Astrocyte (in vitro differentiated cells and primary cell): ENCODE measurements at regions not wholly inside any gene's neighbourhood (a gene's known extent, or its start where the extent isn't known, plus 50 kb on each side); places are given as distances from the start of the nearest gene placed in this dataset.

ENCODE experiments used
- DNase-seq: peaks from one replicate; pipeline ENCODE4 v3.0.0-alpha.2; 2010; ENCODE audit warnings: low read depth
- FAIRE-seq: peaks from 2 replicates; lab custom pipeline; 2011; peaks lifted over from hg19 to GRCh38; lab: Jason Lieb, UNC
- H2AFZ ChIP-seq: 2 replicates; pipeline ENCODE4 v1.6.0; 2012; ENCODE audit warnings: low read depth, low read length, inconsistent platforms
- H3K27ac ChIP-seq: 2 replicates; pipeline ENCODE4 v1.5.1; 2011; ENCODE audit warnings: low read depth, low read length, inconsistent platforms
- H3K27me3 ChIP-seq: 2 replicates; pipeline ENCODE4 v1.6.0; 2011; ENCODE audit warnings: low read length, inconsistent platforms; ENCODE audit not compliant: insufficient read depth
- H3K36me3 ChIP-seq: 2 replicates; pipeline ENCODE4 v1.5.1; 2011; ENCODE audit warnings: low read length, inconsistent platforms; ENCODE audit not compliant: insufficient read depth
- H3K4me1 ChIP-seq: 2 replicates; pipeline ENCODE4 v1.5.1; 2011; ENCODE audit warnings: low read length, inconsistent platforms; ENCODE audit not compliant: insufficient read depth
- H3K4me2 ChIP-seq: 2 replicates; pipeline ENCODE4 v1.6.0; 2012; ENCODE audit warnings: low read length, inconsistent platforms
- H3K4me3 ChIP-seq: 2 replicates; pipeline ENCODE4 v1.5.1; 2011; ENCODE audit warnings: low read depth, mild to moderate bottlenecking, low read length, inconsistent platforms; ENCODE audit not compliant: insufficient read depth
- H3K79me2 ChIP-seq: 2 replicates; pipeline ENCODE4 v1.6.0; 2012; ENCODE audit warnings: mild to moderate bottlenecking, low read length, inconsistent platforms; ENCODE audit not compliant: insufficient read depth
- H3K9ac ChIP-seq: 2 replicates; pipeline ENCODE4 v1.6.0; 2012; ENCODE audit warnings: mild to moderate bottlenecking, low read length, inconsistent platforms
- H3K9me3 ChIP-seq: 2 replicates; pipeline ENCODE4 v1.5.1; 2012; ENCODE audit warnings: low read depth, mild to moderate bottlenecking, low read length, inconsistent platforms; ENCODE audit not compliant: insufficient read depth
- H4K20me1 ChIP-seq: 2 replicates; pipeline ENCODE4 v1.6.0; 2012; ENCODE audit warnings: low read length, inconsistent platforms; ENCODE audit not compliant: insufficient read depth
- H3K27ac Mint-ChIP-seq: one replicate; pipeline ENCODE4 v1.8.0; 2021; ENCODE audit warnings: mild to moderate bottlenecking, mixed read lengths; ENCODE audit not compliant: unreplicated experiment
- H3K27me3 Mint-ChIP-seq: one replicate; pipeline ENCODE4 v1.8.0; 2021; ENCODE audit warnings: low read depth, mixed read lengths; ENCODE audit not compliant: unreplicated experiment
- H3K36me3 Mint-ChIP-seq: one replicate; pipeline ENCODE4 v1.8.0; 2021; ENCODE audit warnings: low read depth, mixed read lengths; ENCODE audit not compliant: unreplicated experiment
- H3K4me1 Mint-ChIP-seq: one replicate; pipeline ENCODE4 v1.8.0; 2021; ENCODE audit warnings: low read depth, mixed read lengths; ENCODE audit not compliant: unreplicated experiment
- H3K4me3 Mint-ChIP-seq: one replicate; pipeline ENCODE4 v1.8.0; 2021; ENCODE audit warnings: mild to moderate bottlenecking, moderate library complexity, mixed read lengths; ENCODE audit not compliant: unreplicated experiment
- H3K9me3 Mint-ChIP-seq: one replicate; pipeline ENCODE4 v1.8.0; 2021; ENCODE audit warnings: mild to moderate bottlenecking, mixed read lengths; ENCODE audit not compliant: unreplicated experiment
- EZH2 ChIP-seq: IDR thresholded peaks from 2 replicates; pipeline ENCODE4 v1.6.1; 2012; ENCODE audit warnings: mild to moderate bottlenecking, low read length, inconsistent platforms; ENCODE audit not compliant: insufficient read depth
- TF ChIP-seq, protein P1 (sequence below): IDR thresholded peaks from 2 replicates; pipeline ENCODE4 v1.5.1; 2011; ENCODE audit warnings: low read depth, mild to moderate bottlenecking, inconsistent platforms, low read length, moderate library complexity; ENCODE audit not compliant: insufficient read depth

DNA sequence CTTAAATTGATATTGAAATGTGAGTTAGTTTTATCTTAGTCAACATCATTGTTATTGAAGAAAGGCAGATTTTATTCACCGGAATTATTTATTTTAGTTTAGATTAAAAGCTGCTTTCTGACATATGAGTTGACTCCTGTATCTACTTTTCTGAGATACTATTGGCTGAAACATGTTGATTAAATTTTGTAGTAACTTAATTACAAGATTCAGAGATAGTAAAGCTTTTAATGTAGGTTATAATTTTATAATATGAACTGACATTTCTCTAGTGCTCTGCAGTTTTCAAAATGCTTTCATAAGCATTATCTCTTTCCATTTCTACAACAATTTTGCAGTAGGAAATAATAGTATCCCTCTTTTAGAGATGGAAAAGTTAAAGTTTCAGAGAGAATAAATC lies 616.0 kb downstream of the USP25 start:
- no peak overlapping the region for H3K27ac Mint-ChIP-seq
- H3K27me3 Mint-ChIP-seq: no peaks in the 10 kb centered on the region
- Histone ChIP-seq H3K9ac (no peak overlapping the region), H3K27me3 (no peaks in the 10 kb centered on the region), H3K36me3 (no peaks in the 10 kb centered on the region), H3K9me3 (no peaks in the 10 kb centered on the region), H3K4me1 (no peaks in the 10 kb centered on the region), H4K20me1 (no peaks in the 10 kb centered on the region), H2AFZ (no peak overlapping the region), H3K4me3 (no peak overlapping the region), H3K4me2 (no peak overlapping the region), H3K27ac (no peak overlapping the region), H3K79me2 (peaks cover 2% of the 10 kb centered on the region)
- H3K4me1 Mint-ChIP-seq: no peaks in the 10 kb centered on the region
- FAIRE-seq: no peak
- no peaks in the 10 kb centered on the region for H3K9me3 Mint-ChIP-seq
- DNase-seq: no peak
- no peak overlapping the region for H3K4me3 Mint-ChIP-seq
- no peaks in the 10 kb centered on the region for H3K36me3 Mint-ChIP-seq
- TF ChIP-seq EZH2: no peak
- TF ChIP-seq, protein P1, sequence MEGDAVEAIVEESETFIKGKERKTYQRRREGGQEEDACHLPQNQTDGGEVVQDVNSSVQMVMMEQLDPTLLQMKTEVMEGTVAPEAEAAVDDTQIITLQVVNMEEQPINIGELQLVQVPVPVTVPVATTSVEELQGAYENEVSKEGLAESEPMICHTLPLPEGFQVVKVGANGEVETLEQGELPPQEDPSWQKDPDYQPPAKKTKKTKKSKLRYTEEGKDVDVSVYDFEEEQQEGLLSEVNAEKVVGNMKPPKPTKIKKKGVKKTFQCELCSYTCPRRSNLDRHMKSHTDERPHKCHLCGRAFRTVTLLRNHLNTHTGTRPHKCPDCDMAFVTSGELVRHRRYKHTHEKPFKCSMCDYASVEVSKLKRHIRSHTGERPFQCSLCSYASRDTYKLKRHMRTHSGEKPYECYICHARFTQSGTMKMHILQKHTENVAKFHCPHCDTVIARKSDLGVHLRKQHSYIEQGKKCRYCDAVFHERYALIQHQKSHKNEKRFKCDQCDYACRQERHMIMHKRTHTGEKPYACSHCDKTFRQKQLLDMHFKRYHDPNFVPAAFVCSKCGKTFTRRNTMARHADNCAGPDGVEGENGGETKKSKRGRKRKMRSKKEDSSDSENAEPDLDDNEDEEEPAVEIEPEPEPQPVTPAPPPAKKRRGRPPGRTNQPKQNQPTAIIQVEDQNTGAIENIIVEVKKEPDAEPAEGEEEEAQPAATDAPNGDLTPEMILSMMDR: no peak

GRCh38 chr21:16347223-16347622 lies 617.4 kb downstream of the USP25 start:
- no peaks in the 10 kb centered on the region for H3K9me3 ChIP-seq
- H3K4me3 Mint-ChIP-seq: no peak overlapping the region
- no peaks in the 10 kb centered on the region for H3K27me3 Mint-ChIP-seq
- H3K79me2 ChIP-seq: peaks cover 2% of the 10 kb centered on the region
- H3K4me1 Mint-ChIP-seq: no peaks in the 10 kb centered on the region
- TF ChIP-seq EZH2: no peak
- TF ChIP-seq, protein P1: no peak
- FAIRE-seq: no peak
- no peaks in the 10 kb centered on the region for H3K36me3 ChIP-seq
- H3K27ac ChIP-seq: no peak overlapping the region
- H3K27me3 ChIP-seq: no peaks in the 10 kb centered on the region
- H3K9me3 Mint-ChIP-seq: no peaks in the 10 kb centered on the region
- no peaks in the 10 kb centered on the region for H3K4me1 ChIP-seq
- H2AFZ ChIP-seq: no peak overlapping the region
- no peak overlapping the region for H3K9ac ChIP-seq
- DNase-seq: no peak
- no peak overlapping the region for H3K27ac Mint-ChIP-seq
- no peaks in the 10 kb centered on the region for H4K20me1 ChIP-seq
- H3K4me3 ChIP-seq: no peak overlapping the region
- no peaks in the 10 kb centered on the region for H3K36me3 Mint-ChIP-seq
- no peak overlapping the region for H3K4me2 ChIP-seq

GRCh38 chr21:16353764-16354163 lies 624.0 kb downstream of the USP25 start:
- H3K27me3 ChIP-seq: no peaks in the 10 kb centered on the region
- no peaks in the 10 kb centered on the region for H4K20me1 ChIP-seq
- no peak overlapping the region for H3K9ac ChIP-seq
- DNase-seq (no peak), FAIRE-seq (no peak)
- no peak overlapping the region for H3K27ac ChIP-seq
- Mint-ChIP-seq H3K36me3 (no peaks in the 10 kb centered on the region), H3K9me3 (no peaks in the 10 kb centered on the region), H3K27me3 (no peaks in the 10 kb centered on the region), H3K4me3 (no peak overlapping the region), H3K27ac (no peak overlapping the region), H3K4me1 (no peaks in the 10 kb centered on the region)
- no peaks in the 10 kb centered on the region for H3K4me1 ChIP-seq
- H2AFZ ChIP-seq: no peak overlapping the region
- no peaks in the 10 kb centered on the region for H3K79me2 ChIP-seq
- no peak overlapping the region for H3K4me2 ChIP-seq
- no peaks in the 10 kb centered on the region for H3K9me3 ChIP-seq
- TF ChIP-seq EZH2: no peak
- TF ChIP-seq, protein P1: no peak
- no peaks in the 10 kb centered on the region for H3K36me3 ChIP-seq
- no peak overlapping the region for H3K4me3 ChIP-seq
